HEK293T (cell line): ENCODE measurements at regions not wholly inside any gene's neighbourhood (a gene's known extent, or its start where the extent isn't known, plus 50 kb on each side); places are given as distances from the start of the nearest gene placed in this dataset.

Experiments
- ARNT ChIP-seq: fragments of 450-650 bp; IDR thresholded peaks from 2 replicates; pipeline ENCODE4 v1.6.1; 2017; ENCODE audit warnings: mild to moderate bottlenecking
- BHLHE40 ChIP-seq: fragments of 450-650 bp; IDR thresholded peaks from 2 replicates; pipeline ENCODE4 v1.6.1; 2016; ENCODE audit warnings: mild to moderate bottlenecking, moderate library complexity, borderline replicate concordance
- ELF4 ChIP-seq: fragments of 450-650 bp; IDR thresholded peaks from 2 replicates; pipeline ENCODE4 v1.6.1; 2017; ENCODE audit warnings: antibody characterized with exemption
- FOXA1 ChIP-seq: fragments of 450-650 bp; IDR thresholded peaks from 2 replicates; pipeline ENCODE4 v1.6.1; 2016; ENCODE audit warnings: mild to moderate bottlenecking
- FOXK2 ChIP-seq: fragments of 450-650 bp; IDR thresholded peaks from 2 replicates; pipeline ENCODE4 v1.6.1; 2016; ENCODE audit warnings: mild to moderate bottlenecking
- FOXM1 ChIP-seq: fragments of 450-650 bp; IDR thresholded peaks from 2 replicates; pipeline ENCODE4 v1.6.1; 2017; ENCODE audit warnings: mild to moderate bottlenecking, borderline replicate concordance
- HDGF ChIP-seq: fragments of 450-650 bp; IDR thresholded peaks from 2 replicates; pipeline ENCODE4 v1.6.1; 2017; ENCODE audit warnings: antibody characterized with exemption, borderline replicate concordance
- LEF1 ChIP-seq: fragments of 450-650 bp; IDR thresholded peaks from 2 replicates; pipeline ENCODE4 v1.6.1; 2017; ENCODE audit warnings: mild to moderate bottlenecking, borderline replicate concordance
- NFRKB ChIP-seq: fragments of 450-650 bp; IDR thresholded peaks from 2 replicates; pipeline ENCODE4 v1.6.1; 2016; ENCODE audit warnings: mild to moderate bottlenecking, moderate library complexity
- SP1 ChIP-seq: fragments of 450-650 bp; IDR thresholded peaks from 2 replicates; pipeline ENCODE4 v1.6.1; 2017
- SUZ12 ChIP-seq: fragments of 450-650 bp; IDR thresholded peaks from 2 replicates; pipeline ENCODE4 v1.6.1; 2016; ENCODE audit warnings: mild to moderate bottlenecking
- TARDBP ChIP-seq: fragments of 450-650 bp; IDR thresholded peaks from 2 replicates; pipeline ENCODE4 v1.6.1; 2016
- ZNF384 ChIP-seq: fragments of 450-650 bp; IDR thresholded peaks from 2 replicates; pipeline ENCODE4 v1.6.1; 2016
- TF ChIP-seq, protein P1 (sequence below): fragments of 450-650 bp; IDR thresholded peaks from 2 replicates; pipeline ENCODE4 v1.6.1; 2016

DNA sequence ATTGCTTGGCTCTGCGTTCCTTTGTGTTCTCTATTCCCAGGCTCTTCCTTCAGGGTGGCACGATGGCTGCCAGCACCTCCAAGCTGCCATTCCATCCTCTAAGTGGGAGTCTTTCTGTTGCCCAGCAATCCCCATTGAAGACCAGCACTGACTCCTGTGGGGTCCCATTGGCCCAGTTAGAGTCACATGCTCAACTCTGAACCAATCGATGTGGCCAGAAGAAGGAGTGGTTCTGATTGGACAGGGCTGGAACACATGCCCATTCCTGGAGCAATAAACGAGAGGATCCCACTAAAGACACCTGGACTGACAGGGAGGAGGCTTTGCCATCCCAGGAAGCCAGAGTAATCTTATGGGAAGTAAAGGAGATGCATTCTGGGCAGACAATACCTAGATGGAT lies 97.2 kb upstream of the IGSF21 start:
- TF ChIP-seq NFRKB (no peak), ELF4 (no peak), LEF1 (no peak), FOXK2 (no peak), FOXA1 (no peak), ARNT (no peak), HDGF (no peak), SP1 (no peak), TARDBP (no peak), BHLHE40 (no peak), ZNF384 (no peak), FOXM1 (no peak), SUZ12 (no peak)
- TF ChIP-seq, protein P1, sequence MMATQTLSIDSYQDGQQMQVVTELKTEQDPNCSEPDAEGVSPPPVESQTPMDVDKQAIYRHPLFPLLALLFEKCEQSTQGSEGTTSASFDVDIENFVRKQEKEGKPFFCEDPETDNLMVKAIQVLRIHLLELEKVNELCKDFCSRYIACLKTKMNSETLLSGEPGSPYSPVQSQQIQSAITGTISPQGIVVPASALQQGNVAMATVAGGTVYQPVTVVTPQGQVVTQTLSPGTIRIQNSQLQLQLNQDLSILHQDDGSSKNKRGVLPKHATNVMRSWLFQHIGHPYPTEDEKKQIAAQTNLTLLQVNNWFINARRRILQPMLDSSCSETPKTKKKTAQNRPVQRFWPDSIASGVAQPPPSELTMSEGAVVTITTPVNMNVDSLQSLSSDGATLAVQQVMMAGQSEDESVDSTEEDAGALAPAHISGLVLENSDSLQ, result no peak
